ENCODE measurements at regions not wholly inside any gene's neighbourhood (a gene's known extent, or its start where the extent isn't known, plus 50 kb on each side); places are given as distances from the start of the nearest gene placed in this dataset.

GRCh38 chr12:77760271-77761025 is 70.2 kb upstream of the NAV3 start:
- no peak for TF ChIP-seq POLR2A (IDR thresholded peaks at IDR 0.05; ENCODE audit: low read depth, low read length)
- no peak for TF ChIP-seq TAF1 (IDR thresholded peaks at IDR 0.05; ENCODE audit: borderline replicate concordance, low read depth, low read length)
- TF ChIP-seq POLR2AphosphoS5 (IDR thresholded peaks at IDR 0.05; ENCODE audit: low read depth, low read length): no peak

Data from GM12892 (cell line).